Spleen (tissue), 7 donors: ENCODE measurements at regions not wholly inside any gene's neighbourhood (a gene's known extent, or its start where the extent isn't known, plus 50 kb on each side); places are given as distances from the start of the nearest gene placed in this dataset.

ENCODE experiments used
- CTCF ChIP-seq, 11 experiments: fragments of 200-600 bp in 7 of 11; fragments of 450-650 bp in 4 of 11; sonication (generic) in 4 of 11; IDR thresholded peaks in 8 of 11; conservative IDR thresholded peaks in 3 of 11; 1 replicate in 7 of 11; 2 replicates in 4 of 11; pipeline versions ENCODE4 v1.4.0 to v1.8.0; 2016 to 2021; ENCODE audit warnings: antibody characterized with exemption in 11 of 11, inconsistent platforms in 4 of 11, mild to moderate bottlenecking in 1 of 11
- POLR2A ChIP-seq, 3 donors: fragments of 450-650 bp; IDR thresholded peaks; one replicate each; pipeline ENCODE4 v1.5.1; 2017; ENCODE audit warnings: antibody characterized with exemption in 3 of 3, mild to moderate bottlenecking in 1 of 3
- POLR2AphosphoS5 ChIP-seq, 3 donors: sonication (generic); formaldehyde crosslinking; IDR thresholded peaks; one replicate each; pipeline ENCODE4 v1.5.1; 2017; ENCODE audit warnings: antibody characterized with exemption in 3 of 3
- donor health status: DM: no; HTN: no; CAD: no; lungs with moderate emphysema.
- donor health status: DM: no; HTN: no; CAD: no.
- donor health status: DM: no; HTN: no; CAD: no.

DNA sequence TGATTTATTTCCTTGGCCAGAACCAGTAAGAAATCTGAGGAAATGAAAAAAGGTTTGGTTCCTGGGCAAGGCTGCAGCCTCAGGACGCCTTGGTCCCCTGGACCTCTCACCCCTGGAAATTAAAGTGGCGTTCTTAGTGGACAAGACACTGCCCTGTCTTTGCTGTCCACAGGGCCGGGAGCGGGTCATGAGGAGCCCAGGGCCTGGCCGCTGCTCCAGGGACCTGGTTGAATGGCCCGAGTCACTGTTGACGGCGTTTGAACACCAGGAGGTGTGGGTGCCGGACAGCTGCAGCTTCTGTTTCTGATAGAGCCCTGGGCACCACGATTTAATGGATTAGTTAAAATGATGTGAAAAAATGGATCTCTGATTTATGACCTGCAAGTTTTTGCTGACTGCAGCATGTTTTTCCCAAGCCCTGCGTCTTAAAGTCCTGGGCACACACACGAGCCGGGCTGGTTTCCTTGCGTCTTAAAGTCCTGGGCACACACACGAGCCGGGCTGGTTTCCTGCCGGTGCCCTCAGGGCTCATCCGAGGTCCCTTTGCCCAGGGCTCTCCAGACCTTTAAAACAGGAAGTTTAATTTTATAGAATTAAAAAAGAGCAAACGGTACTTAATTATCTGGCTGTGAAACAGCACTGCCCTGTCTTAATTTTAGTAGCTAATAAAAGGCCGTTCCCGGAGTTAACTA, 74.1 kb upstream of the ACTRT2 start:
- TF ChIP-seq POLR2A (IDR thresholded peaks at IDR 0.05) (no peak), CTCF (IDR thresholded peaks at IDR 0.05 in 8 of 11, conservative IDR thresholded peaks at IDR 0.05 in 3 of 11) (no peak), POLR2AphosphoS5 (IDR thresholded peaks at IDR 0.05) (no peak)
